KG1 (cell line): ENCODE measurements at regions not wholly inside any gene's neighbourhood (a gene's known extent, or its start where the extent isn't known, plus 50 kb on each side); places are given as distances from the start of the nearest gene placed in this dataset.
"Not testable (repeated sequence)": the region's sequence is repeated elsewhere in the genome, so short reads cannot be mapped to it uniquely, and the experiment has no call there.

ENCODE experiments used
- DNase-seq: peaks from one replicate; lab custom pipeline; 2025; lab: John Stamatoyannopoulos, UW

GRCh38 chr20:54933212-54933904 lies 458.0 kb downstream of the DOK5 start:
- no peak for DNase-seq

DNA sequence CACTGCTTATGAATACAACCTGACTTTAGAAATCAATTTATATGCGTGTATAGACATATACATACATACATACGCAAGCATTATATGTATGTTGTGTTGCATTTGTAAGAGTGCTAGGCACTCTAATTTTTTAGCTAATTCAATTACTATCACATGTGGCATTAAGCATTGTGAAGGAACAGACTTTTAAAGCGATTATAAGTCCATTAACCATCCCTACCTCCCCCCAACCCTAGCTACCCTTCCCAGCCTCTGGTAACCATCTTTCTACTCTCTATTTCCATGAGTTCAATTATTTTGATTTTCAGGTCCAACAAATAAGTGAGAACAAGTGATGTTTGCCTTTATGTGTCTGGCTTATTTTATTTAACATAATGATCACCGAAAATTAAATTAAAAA lies 453.8 kb downstream of the DOK5 start:
- DNase-seq = no peak

- no peak for DNase-seq
Observed at GRCh38 chr20:54928564-54928963, 453.2 kb downstream of the DOK5 start.

DNA sequence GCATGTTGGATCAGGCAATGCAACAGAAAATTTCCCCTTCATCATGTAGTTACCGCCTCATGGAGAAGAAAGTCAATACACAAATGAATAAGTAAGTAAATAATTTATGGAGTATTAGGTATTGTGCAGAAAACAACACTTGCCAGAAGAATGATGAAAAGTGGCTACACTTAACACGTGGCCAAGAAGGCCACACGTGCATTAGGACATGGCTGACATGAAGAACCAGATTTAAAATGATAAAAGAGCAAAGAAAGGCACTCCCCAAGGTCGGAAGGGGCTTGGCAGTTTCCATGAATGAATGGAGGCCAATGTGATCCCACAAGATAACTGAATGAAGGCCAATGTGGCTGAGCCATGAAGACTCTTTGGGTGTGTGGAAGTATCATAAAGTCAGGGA lies 447.2 kb downstream of the DOK5 start:
- DNase-seq = no peak

DNA sequence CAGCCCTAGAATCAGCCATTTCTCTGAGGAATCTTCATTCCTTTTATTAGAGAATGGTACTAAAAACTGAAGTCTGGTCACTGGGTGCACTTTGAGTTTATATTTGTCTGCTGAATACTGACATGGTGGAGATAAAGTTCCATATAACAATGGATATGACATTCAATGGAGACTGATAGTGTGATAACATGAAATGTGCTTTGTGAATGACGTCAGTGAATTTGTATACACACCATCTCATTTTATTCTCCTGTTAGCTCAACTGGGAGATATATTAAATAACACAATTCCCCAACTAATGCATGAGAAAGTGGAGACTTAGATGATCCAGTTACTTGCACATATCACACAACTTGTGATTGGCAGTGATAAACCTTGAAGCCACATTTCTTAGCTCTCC lies 446.7 kb downstream of the DOK5 start:
- no peak for DNase-seq

DNA sequence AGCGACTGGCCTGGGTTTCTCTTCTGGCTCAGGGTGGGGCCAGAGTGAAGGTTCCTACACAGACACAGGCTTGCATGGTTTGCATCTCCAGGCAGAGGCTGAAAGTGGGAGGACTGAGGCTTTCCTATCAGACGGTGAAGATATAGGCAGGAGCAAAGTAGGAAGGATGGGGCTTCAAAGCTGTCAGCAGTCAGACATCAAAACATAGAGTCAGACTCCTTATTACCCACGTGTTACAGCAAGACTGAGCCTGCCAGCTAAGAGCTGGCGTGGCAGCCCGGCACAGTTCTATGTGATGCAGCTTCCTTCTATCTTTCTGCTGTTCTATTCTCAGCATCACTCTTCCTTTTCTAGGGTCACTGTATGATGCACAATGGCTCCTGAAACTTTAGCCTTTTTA lies 445.1 kb downstream of the DOK5 start:
- DNase-seq = no peak

- not testable (repeated sequence) for DNase-seq
Observed at GRCh38 chr20:54918993-54919392, 443.6 kb downstream of the DOK5 start.

GRCh38 chr20:54914995-54915394 lies 439.6 kb downstream of the DOK5 start:
- DNase-seq = no peak

DNA sequence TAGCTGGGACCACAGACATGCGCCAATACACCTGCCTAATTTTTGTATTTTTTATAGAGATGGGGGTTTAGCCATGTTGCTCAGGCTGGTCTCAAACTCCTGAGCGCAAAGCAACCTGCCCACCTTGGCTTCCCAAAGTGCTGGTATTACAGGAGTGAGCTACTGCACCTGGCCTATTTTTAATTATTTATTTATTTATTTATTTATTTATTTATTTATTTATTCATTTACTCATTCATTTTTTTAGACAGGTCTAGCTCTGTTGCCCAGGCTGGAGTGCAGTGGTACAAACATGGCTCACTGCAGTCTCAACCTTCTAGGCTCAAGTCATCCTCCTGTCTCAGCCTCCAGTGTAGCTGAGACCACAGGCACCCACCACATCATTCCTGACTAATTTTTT lies 434.3 kb downstream of the DOK5 start:
- no peak for DNase-seq

GRCh38 chr20:54906134-54906533 lies 430.7 kb downstream of the DOK5 start:
- not testable (repeated sequence) for DNase-seq

- DNase-seq = no peak
Observed at GRCh38 chr20:54897787-54898186, 422.4 kb downstream of the DOK5 start.

DNA sequence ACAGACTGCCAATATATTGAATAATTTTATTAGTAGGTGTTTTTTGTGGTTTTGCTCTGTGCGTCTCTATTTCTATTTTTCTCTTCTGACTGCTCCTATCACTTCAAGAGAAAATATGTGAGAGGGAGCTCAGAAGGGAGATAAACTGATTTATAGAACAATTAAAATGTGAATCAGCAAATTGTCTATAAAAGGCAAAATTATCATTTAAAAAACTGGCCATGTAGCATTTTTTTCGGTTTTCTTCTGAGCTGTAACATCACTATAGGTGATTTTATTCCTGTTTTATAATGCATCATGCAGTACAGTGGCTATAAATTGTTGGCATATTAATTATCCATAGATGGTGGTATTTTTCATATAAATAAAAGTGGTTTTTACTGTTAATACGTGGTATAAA lies 416.5 kb downstream of the DOK5 start:
- no peak for DNase-seq

DNA sequence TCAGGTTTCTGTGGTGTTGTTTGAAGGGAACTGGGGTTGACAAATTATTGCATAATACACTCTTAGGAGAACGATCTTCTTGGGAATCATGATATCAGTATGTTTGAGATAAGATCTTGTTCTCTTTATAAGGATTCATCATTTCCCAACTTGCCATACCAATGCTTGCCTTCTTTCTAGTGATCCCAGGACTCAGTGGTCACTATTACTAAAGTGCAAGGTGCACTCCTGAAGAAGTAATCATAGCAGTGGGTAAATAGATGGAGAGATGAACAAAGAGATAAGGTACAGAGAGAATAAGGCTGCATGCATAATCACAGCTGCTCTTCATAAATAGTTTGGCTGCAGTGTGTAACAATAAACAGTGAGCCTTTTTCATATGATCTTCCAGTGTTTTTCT lies 404.0 kb downstream of the DOK5 start:
- DNase-seq = no peak

GRCh38 chr20:54875307-54875706 lies 399.9 kb downstream of the DOK5 start:
- no peak for DNase-seq

DNA sequence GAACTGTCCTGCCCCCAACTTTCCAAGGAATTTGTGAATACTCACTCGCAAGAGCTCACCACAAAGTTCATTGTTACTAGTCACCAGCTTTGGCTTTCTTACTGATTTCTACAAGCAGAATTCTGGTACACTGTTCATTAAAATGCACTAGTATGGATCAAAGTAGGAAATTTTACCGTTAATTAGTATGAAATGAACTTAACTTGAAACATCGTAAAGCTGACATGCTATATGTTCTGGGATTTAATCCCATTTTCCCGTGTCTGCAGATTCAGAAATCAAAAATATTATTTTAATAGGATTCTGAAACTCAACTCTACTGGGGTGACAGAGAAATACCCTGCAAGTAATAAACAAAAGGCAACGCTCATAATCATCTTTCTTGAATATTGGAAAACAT lies 399.3 kb downstream of the DOK5 start:
- no peak for DNase-seq

GRCh38 chr20:54872440-54872839 lies 397.0 kb downstream of the DOK5 start:
- DNase-seq = no peak

- DNase-seq = no peak
Observed at GRCh38 chr20:54869765-54870164, 394.4 kb downstream of the DOK5 start.

DNA sequence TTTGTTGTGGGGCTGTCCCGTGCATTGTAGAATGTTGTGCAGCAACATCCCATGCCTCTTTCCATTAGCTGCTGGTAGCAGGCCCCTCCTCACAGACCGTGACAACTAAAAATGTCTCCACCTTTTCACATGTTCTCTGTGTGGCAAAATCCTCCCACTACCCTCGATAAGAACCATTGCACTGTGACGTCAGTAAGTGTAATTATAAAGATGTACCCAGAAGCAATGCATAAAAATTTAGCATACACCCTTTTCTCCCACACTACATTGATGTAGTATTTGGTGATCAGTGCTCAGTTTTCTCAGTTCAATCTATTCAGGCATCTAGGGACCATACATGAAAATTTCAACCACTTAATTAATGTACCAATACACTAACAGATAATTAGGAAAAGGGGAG lies 389.9 kb downstream of the DOK5 start:
- DNase-seq = no peak

GRCh38 chr20:54860716-54861115 lies 385.3 kb downstream of the DOK5 start:
- DNase-seq = no peak

DNA sequence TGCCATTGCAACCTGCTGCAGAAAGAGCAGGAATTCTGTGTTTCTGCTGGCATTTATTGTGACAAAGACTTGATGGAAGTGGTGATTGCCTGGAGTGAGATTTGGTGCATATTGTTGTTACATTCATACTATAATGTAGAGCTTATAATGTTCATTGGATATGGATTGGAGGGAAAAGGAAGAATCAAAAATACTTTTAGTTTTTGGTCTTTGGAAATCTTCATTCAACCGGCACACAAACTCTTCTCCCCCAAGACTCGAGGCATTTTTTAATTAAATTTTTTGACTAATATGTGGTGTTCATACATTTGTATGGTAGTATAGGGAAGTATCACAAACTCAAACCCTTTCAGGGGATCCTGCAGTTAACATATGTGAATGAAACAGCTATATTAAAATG lies 380.8 kb downstream of the DOK5 start:
- DNase-seq = no peak

GRCh38 chr20:54849741-54850140 lies 374.3 kb downstream of the DOK5 start:
- DNase-seq = no peak

- DNase-seq = no peak
Observed at GRCh38 chr20:54848984-54849538, 373.7 kb downstream of the DOK5 start.

- DNase-seq = no peak
Observed at GRCh38 chr20:54848262-54848661, 372.9 kb downstream of the DOK5 start.

DNA sequence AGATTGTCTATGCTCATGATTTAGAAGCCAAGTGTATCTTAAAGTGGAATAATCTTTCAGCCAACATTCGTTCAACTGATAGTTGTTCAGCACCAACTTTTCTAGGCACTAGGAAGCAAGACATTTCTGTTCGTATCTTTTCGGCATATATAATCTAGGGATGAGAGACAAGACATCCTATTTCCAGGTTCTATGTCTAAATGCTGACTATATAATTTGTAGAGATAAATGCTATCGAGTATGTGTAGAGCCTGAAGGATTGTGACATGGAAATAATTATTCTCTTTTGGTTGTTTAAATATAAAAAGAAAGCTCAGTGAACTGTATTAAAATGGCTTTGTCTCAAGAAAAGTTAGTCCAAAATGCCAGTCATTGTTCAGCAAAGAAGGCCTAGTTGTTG lies 371.6 kb downstream of the DOK5 start:
- no peak for DNase-seq
